Glutamatergic neuron (in vitro differentiated cells): ENCODE measurements at regions not wholly inside any gene's neighbourhood (a gene's known extent, or its start where the extent isn't known, plus 50 kb on each side); places are given as distances from the start of the nearest gene placed in this dataset.

Experiments
- DNase-seq: peaks from one replicate; pipeline ENCODE4 v3.0.0; 2022
- H3K27ac Mint-ChIP-seq: one replicate; pipeline ENCODE4 v1.8.0; 2020; ENCODE audit warnings: mild to moderate bottlenecking, mixed read lengths, inconsistent platforms; ENCODE audit not compliant: unreplicated experiment
- H3K27me3 Mint-ChIP-seq: one replicate; pipeline ENCODE4 v1.8.0; 2020; ENCODE audit warnings: mild to moderate bottlenecking, moderate library complexity, mixed read lengths, inconsistent platforms; ENCODE audit not compliant: unreplicated experiment
- H3K36me3 Mint-ChIP-seq: one replicate; pipeline ENCODE4 v1.8.0; 2020; ENCODE audit warnings: mild to moderate bottlenecking, mixed read lengths, inconsistent platforms; ENCODE audit not compliant: unreplicated experiment
- H3K4me1 Mint-ChIP-seq: one replicate; pipeline ENCODE4 v1.8.0; 2020; ENCODE audit warnings: mild to moderate bottlenecking, low read depth, mixed read lengths, inconsistent platforms; ENCODE audit not compliant: unreplicated experiment
- H3K4me3 Mint-ChIP-seq: one replicate; pipeline ENCODE4 v1.8.0; 2020; ENCODE audit warnings: mild to moderate bottlenecking, mixed read lengths, inconsistent platforms; ENCODE audit not compliant: unreplicated experiment
- H3K9me3 Mint-ChIP-seq: one replicate; pipeline ENCODE4 v1.8.0; 2020; ENCODE audit warnings: mild to moderate bottlenecking, moderate library complexity, mixed read lengths, inconsistent platforms; ENCODE audit not compliant: unreplicated experiment
- CTCF ChIP-seq: fragments of 200-600 bp; sonication (generic); IDR thresholded peaks from one replicate; pipeline ENCODE4 v1.5.0; 2021; ENCODE audit not compliant: partially characterized antibody, unreplicated experiment

GRCh38 chr2:121865914-121866313 is 110.5 kb downstream of the TSN start:
- Mint-ChIP-seq H3K4me3 (no peak overlapping the region), H3K27ac (no peak overlapping the region), H3K27me3 (peaks cover 7% of the 10 kb centered on the region), H3K9me3 (no peaks in the 10 kb centered on the region), H3K36me3 (peaks cover 4% of the 10 kb centered on the region), H3K4me1 (peaks cover 7% of the 10 kb centered on the region)
- TF ChIP-seq CTCF, result no peak
- DNase-seq, result no peak

- H3K9me3 Mint-ChIP-seq, result no peaks in the 10 kb centered on the region
- no peak for DNase-seq
- peaks cover 5% of the 10 kb centered on the region for H3K27me3 Mint-ChIP-seq
- no peak overlapping the region for H3K4me3 Mint-ChIP-seq
- peaks cover 4% of the 10 kb centered on the region for H3K36me3 Mint-ChIP-seq
- H3K4me1 Mint-ChIP-seq, result peaks cover 7% of the 10 kb centered on the region
- H3K27ac Mint-ChIP-seq, result no peak overlapping the region
- no peak for TF ChIP-seq CTCF
These were observed 111.3 kb downstream of the TSN start for GRCh38 chr2:121866789-121867188.

- H3K27ac Mint-ChIP-seq, result no peak overlapping the region
- H3K4me3 Mint-ChIP-seq, result no peak overlapping the region
- no peaks in the 10 kb centered on the region for H3K9me3 Mint-ChIP-seq
- peaks cover 4% of the 10 kb centered on the region for H3K27me3 Mint-ChIP-seq
- no peak for DNase-seq
- peaks cover 7% of the 10 kb centered on the region for H3K4me1 Mint-ChIP-seq
- H3K36me3 Mint-ChIP-seq, result peaks cover 4% of the 10 kb centered on the region
- no peak for TF ChIP-seq CTCF
These were observed 113.2 kb downstream of the TSN start for GRCh38 chr2:121868652-121869051.

- no peak overlapping the region for H3K27ac Mint-ChIP-seq
- peaks cover 4% of the 10 kb centered on the region for H3K27me3 Mint-ChIP-seq
- H3K9me3 Mint-ChIP-seq, result no peaks in the 10 kb centered on the region
- no peak for DNase-seq
- TF ChIP-seq CTCF, result no peak
- no peak overlapping the region for H3K4me3 Mint-ChIP-seq
- H3K36me3 Mint-ChIP-seq, result no peaks in the 10 kb centered on the region
- H3K4me1 Mint-ChIP-seq, result peaks cover 7% of the 10 kb centered on the region
These were observed 113.9 kb downstream of the TSN start for GRCh38 chr2:121869363-121869762.

GRCh38 chr2:121869873-121870272 is 114.4 kb downstream of the TSN start:
- no peak for DNase-seq
- Mint-ChIP-seq H3K36me3 (no peaks in the 10 kb centered on the region), H3K4me3 (no peak overlapping the region), H3K27me3 (peaks cover 4% of the 10 kb centered on the region), H3K4me1 (peaks cover 7% of the 10 kb centered on the region), H3K27ac (no peak overlapping the region), H3K9me3 (no peaks in the 10 kb centered on the region)
- TF ChIP-seq CTCF, result no peak
